HG03558 (cell line): ENCODE measurements at regions not wholly inside any gene's neighbourhood (a gene's known extent, or its start where the extent isn't known, plus 50 kb on each side); places are given as distances from the start of the nearest gene placed in this dataset.

ENCODE experiments used
- ATAC-seq: cut with Tn5 transposase; IDR thresholded peaks from one replicate; pipeline ENCODE4 v1.9.1; 2021; ENCODE audit warnings: moderate number of reproducible peaks; ENCODE audit not compliant: unreplicated experiment; ENCODE audit errors: extremely low read depth

DNA sequence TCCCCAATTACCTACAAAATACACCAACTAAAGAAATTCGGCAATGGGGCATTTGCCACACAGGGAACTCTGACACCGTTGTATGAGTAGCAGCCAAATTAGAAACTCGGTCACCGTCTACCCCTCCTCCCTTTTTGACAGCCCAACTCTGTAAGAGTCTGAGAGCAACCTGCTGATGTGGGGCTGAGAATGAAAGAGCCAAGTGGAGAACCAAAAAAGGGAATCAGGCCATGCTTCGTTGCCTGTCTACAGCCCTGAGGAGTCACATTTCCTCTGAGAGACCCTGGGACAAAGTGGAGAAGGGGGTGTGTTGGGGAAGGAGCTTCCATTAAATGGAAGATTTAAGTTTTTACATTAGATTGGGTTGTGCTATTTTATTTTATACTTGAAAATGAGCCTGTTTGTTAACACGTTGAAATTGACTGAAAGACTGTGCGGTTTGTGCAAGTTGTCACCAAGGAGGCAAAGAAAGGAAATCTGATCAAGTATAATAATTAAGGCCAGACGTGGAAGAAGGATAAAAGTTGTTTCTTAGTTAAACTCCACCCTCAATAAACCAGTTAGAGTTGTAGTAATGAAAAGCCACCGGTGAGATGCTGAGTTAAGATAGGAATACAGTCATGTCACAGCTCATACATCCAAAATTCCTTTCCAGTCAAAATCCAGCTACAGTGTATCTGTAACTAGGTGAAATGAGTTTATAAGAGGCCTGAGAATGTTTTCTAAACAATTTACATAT is 131.7 kb upstream of the CREB1 start:
- ATAC-seq, result no peak

DNA sequence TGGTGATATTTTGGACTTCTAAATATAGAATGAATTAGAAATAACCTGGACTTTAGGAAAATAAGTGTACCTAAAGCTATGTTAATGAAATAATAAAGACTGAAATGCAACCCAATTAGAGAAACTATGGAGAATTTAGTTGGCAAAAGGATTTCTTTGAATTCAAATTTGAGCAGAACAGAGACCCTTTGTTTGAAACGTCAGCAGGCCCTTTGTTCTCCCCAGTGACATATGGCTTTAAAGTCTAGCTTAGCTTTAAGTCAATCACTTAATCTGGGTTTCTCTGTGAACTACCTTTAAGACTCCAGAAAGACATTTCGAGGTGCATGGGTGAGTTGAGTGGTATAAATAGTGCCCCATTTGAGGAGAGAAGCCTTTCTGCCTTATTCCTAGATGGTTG is 130.5 kb upstream of the CREB1 start:
- no peak for ATAC-seq

DNA sequence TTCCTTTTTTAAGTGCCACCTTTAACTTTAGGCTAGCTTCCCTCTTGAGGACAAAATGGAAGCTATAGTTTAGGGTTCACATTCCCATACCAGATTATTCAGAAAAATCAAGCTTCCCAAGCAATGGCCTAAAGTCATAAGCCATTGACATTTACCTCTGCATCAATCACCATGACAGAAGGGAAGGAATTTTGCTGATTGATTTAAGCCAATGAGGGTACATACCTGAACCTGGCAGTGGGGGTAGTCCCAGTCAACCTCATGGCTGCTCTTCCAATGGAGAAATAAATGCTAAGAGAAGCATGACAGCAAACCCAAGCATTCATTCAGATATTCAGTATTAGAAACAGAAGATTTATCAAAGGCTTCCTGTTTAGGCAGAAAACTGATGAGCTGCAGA is 128.4 kb upstream of the CREB1 start:
- ATAC-seq, result no peak

DNA sequence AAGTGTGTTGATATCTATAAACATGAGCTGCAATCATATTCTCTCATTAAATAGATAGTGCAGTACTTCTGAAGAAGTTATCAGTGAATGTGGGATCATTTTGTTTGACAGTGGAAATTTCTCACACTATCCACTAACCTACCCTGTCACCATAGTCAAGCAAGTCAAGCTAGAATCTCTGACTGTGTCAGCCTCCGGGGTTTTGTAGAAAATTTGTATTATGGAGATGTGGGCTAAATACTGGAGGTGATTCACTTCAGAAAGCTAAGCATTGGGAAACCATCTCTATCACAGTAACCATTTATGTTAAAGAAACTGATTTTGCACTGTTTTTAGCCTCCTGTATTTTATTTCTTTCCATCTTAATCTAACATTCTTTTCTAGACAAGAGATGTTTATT is 126.6 kb upstream of the CREB1 start:
- no peak for ATAC-seq

DNA sequence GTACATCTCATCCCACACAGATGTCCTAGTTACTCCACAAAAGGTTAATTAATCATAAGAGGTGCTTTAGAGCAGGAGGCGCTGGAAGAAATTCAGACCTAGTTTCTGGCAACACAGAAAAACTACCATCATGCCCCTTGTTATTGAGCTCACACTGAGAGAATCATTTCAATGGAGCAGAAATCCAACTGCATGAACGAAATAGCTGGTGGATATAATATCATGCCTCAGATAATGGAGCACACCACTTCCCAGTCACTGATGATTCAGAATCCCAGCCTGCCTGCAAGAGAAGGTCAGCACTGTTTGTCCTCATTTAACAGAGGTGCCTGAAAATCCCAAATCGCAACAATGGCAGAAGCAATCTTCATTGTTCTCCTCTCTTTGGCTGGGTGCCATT is 125.8 kb upstream of the CREB1 start:
- no peak for ATAC-seq

DNA sequence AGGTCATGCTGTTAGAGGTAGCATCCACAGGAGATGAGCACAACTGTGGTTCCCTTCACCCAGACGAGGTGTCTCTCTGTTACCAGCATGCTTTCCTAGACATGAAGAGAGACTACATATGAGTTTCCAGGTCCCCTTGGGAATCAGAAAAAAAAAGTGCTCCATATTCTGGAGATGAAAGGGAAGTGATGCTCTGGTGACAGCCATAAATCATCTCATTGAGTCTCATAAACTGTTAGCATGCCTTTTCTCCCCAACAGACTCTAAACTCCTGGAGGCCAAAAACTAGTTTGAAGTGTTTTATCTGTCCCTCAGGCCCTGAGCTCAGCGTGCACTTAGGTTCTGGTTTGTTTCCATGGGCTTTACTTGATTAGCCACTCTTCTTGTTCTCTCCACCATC is 124.6 kb upstream of the CREB1 start:
- ATAC-seq, result no peak

DNA sequence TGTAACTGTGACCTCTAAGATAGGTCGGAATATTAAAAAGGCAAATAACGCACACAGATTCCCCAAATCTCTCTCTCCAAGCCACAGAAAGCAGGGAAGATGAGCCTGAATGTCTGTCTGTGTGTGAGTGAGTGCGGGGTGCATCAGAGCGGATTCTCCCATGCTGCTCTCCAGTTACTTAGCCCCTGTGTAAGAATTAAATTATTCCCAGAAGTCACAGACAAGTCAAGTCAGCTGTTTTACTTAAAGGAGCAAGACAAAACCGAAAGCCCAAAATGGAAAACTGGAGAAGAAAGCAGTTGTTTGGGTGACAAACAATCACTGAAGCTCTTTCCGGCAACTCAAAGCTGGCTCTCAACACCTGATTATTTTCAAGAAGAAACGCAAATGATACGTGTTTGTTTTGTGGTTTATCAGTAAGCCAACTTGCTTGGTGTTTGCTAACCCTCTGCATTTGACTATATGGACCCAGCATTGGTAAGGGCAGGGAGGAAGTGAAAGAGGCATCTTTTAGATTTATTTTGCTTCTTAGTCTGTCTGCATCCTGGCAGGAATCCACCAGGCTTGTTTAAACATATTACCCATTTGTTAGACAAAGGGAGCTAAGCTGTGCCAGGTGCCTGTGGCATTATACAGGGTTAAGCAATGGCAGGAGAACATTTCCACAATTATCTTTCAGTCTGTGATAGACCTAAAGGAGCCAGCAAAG is 121.5 kb upstream of the CREB1 start:
- ATAC-seq, result peak; percentile 72

DNA sequence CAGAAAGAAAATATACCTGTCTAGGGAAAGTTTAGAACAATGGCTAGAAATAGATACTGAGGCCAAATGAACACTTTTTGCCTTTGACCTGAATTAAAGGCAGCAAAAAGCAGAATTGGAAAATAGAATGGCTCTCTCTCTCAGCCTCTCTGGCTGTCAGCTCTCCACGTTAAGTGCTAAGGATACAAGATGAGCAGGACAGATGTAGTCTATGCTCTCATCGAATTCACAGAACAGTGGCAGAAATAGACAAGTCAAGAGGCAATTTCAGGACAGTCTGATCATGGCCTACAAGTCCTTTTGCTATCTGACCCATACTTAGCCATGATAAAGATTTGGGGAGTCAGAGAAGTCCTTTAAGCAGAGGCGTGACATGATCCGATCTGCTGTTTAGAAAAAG is 120.2 kb upstream of the CREB1 start:
- no peak for ATAC-seq

DNA sequence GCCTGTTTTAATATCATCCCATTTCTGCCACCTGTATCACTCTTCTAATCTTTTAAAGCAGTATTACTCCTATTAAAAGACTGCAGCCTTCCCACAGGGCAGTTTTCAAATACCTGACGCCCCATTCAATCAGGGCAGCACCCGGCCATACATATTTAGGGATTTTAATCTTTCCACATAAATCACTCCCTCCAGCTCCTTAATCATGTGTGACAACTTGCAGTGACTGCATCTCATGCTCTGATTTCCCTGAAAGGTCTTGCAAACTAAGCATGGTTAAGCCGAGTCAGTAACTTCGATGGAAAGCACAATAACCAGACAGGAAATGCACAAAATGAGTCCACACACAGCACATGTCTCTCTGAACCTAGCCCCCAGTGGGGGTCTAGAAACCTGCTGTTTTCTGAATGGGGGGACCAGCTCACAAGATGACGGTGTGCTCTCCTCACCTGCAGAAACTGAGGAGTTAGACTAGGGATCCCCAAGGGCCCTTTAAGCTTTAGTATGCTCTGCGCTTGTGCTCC is 116.9 kb upstream of the CREB1 start:
- ATAC-seq, result no peak

DNA sequence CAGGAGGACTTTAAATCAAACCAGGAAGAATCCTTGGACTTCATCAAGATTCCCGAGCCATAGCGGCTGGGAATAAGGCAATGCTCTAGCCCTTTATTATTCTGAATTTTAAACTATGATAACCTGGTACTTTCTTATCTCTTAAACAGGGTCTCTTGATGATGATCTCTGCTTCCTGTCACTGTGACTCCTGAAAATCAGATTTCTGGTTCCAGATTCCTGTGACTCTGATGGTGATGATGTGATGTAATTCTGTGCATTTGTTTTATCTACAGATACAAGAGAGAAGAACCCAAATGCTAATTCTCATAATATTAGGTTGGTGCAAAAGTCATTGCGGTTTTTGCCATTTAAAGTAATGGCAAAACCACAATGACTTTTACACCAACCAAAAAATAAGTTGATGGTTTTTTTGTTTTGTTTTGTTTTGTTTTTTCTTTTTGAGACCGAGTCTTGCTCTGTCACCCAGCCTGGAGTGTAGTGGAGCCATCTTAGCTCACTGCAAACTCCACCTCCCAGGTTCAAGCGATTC is 116.3 kb upstream of the CREB1 start:
- no peak for ATAC-seq

DNA sequence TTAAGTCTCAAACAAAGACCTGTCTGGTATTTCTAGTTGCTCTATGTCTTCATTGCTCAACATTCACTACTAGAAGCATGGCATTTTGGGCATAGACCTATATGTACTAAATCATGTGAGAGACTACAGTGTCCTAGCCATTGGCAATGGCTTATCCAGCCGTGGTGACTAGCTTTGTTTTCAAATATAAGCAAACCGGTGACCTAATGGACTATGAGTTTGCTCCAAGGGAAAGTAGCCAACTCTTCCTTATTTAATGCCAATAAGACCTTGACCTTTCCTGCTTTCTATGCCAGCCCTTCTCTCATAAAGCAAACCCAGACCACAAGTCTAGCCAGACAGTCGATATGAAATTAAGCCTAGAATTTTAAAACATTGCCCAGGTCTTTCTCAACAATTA is 113.7 kb upstream of the CREB1 start:
- ATAC-seq, result no peak

DNA sequence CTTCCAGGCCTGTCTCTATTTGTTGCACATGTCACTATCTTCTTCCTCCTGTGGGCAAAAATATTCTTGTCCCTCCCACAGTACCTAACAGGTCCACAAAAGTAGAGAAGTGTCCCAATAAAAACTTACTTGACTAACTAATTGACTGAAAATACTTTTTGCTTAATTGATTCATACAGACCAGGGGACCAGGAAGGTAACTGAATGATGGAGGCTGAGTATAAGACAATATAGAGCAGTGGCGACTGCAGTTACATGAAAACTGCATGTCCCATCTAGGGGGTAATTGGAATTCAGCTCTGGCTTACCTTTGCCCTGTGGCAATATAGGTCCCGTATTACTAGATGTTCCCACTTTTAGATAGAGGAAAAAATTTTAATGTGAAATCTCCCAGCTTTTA is 112.9 kb upstream of the CREB1 start:
- no peak for ATAC-seq

DNA sequence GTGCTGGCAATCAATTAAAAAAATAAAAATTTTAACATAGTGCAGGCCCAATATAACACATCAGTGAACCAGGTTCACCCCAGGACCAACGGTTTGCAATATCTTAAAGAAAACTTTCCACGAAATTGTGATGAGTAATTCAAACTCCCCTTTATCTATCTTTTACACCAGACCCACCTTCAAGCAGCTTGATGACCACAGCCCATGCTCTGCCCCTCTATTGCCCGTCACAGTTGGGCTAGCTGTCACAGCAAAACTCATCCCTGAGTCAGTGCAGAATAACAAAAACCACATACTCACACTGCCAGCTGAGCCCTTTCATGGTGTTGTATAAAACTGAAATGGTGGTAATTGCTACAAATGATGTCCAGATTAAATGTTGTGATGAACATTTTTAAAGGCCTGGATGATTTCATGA is 112.5 kb upstream of the CREB1 start:
- no peak for ATAC-seq

DNA sequence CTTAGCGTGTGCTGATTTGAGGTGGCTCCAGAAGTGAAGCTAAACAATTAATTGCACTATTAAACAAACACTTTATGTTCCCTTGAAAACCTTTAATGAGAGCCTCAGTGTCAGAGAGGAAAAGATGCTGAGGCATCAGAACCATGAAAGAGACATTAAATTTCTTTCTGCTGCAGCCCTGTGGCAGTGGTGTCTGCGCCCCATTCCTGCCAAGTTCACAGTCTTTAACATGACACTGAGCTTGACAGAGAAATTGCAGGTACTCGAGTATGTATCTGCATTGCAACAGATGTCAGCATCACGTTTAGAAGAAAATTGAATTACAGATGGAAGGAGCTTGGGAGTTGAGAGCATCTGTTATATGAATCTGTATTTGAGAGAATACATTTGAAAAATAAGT is 111.3 kb upstream of the CREB1 start:
- no peak for ATAC-seq

DNA sequence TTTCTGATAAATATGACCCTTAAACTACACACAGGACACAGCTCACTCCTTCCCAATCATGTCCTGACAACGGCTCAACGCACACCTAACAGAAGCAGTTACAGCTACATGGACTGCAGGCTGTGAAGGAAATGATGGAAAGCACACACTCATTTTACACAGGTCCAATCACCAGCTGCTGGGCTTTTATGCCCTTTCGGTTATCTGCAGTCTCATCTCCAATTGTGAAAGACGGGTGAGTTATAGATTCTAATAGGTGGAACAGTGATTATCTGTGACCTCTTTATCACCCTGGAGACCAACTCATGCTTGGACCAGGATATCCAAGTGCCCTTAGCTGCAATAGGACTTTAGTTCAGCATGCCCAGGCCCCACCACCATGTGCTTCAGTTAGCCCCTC is 110.4 kb upstream of the CREB1 start:
- no peak for ATAC-seq

DNA sequence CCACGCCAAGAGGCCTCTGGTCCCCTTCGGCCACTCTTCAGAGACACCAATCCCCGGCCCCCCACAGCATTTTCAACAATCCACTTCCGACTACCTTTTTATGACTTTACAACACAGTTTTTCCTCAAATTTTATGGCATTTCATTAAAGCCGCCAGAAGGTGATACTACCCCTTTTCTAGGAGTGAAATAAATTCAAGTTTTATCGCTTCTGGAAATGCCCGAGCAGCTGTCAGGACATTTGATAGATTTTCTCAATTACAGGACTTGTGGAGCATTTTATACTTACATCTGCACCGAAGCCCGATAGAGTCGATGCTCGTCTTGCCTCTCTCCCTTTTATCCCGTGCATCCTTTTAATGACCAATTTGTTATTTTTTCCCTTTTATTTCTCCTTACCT is 108.1 kb upstream of the CREB1 start:
- ATAC-seq, result no peak

DNA sequence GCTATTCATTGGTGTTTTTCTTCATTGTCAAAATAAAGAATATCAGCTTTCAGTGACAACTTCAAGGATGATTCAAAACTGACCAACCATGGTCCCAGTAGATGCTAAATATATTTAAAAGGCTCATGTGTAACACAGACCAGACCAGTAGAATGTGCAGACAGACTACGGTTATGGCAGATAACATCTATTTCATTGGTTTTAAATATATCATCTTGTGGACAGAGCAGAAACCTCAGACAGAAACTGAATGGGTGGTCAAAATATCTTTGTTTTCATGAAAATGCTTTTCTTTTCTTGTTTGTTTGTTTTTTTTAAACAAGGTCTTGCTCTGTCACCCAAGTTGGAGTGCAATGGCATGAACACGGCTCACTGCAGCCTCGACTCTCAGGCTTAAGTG is 107.4 kb upstream of the CREB1 start:
- no peak for ATAC-seq

DNA sequence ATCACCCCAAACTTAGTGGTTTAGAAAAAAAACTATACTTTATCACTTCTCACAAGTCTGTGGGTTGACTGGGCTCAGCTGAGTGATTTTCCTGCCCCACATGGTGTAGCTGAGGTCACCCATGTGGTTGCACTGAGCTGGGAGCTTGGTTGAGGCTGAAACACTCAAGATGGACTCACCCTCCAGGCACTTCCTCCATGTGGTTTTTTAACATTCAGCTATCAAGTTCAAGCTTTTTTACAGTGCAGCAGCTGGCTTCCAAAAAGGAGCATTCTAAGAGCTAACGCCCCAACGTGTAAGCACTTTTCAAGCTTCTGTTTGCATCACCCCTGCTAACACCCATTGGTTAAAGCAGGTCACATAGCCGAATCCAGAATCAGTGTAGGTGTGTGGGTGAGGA is 105.9 kb upstream of the CREB1 start:
- ATAC-seq, result peak; percentile 69

DNA sequence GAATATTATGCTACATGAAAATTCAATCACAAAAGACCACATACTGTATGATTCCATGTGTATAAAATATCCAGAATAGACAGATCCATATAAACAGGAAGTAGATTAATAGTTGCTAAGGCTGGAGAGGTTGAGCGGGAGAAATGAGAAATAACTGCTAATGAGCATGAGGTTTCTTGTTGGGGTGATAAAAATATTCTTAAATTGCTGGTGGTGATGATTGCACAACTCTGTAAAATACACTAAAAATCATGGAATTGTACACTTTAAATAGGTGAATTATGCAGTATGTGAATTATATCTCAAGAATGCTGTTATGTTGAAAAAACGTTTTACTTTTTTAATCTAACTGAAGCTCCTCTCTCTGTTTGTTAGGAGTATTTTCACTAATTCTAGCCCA is 101.8 kb upstream of the CREB1 start:
- ATAC-seq, result no peak

DNA sequence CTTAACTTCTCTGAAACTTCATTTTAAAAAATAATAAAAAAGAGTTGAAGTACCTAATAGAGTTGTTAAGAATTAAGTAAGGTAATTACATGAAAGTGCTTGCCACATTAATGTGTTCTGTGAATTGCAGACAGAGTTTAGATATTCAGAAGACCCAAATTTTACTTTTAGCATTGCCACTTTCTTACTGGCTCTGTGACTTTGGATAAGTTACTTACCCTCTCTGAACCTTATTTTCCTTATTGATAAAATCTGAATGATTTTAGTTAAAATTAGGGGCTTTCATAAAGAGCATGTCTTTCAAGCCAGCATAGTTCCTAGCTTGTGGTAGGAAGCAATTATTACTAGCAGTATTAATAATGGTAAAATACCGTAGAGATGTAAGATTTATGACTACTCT is 101.2 kb upstream of the CREB1 start:
- no peak for ATAC-seq

DNA sequence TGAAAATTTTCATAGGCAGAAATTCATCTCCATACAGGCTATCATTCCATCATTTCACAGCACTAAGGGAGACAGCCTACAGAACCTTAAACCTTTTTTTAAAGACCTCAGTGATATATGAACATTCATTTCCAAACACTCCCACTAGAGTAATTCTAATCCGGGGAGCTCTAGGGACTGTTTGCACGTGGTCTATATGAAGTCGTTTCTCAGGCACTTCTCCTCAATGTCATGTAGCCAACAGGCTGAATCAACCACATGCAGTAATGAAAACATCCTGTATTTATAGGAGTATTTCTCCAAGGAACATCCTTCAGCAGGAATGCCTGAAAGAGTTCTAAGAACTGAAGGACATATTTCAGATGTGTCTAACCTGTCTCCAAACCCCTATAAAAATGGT is 97.3 kb upstream of the CREB1 start:
- ATAC-seq, result no peak

DNA sequence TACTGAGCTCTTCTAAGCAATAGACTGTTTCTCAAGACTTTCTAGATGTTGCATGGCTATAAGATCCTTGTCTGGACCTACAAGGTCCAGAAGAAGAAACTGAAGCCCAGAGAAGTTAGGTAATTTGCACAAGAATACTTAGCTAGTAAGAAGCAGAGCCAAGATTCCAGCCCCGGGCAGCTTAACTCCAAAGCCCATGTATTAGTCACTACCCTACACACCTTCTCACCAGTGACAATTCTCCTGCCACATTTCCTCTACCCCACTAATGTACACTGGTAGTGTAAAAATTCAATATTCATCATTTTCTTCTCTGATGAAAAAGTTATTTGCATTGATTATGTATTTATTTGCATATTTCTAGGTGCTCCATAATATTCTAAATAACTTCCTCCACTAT is 95.5 kb upstream of the CREB1 start:
- ATAC-seq, result no peak
